ENCODE measurements at regions not wholly inside any gene's neighbourhood (a gene's known extent, or its start where the extent isn't known, plus 50 kb on each side); places are given as distances from the start of the nearest gene placed in this dataset.

- TF ChIP-seq POLR2A (IDR thresholded peaks at IDR 0.05; ENCODE audit: low read depth, low read length) (no peak), POLR2AphosphoS5 (IDR thresholded peaks at IDR 0.05; ENCODE audit: low read depth, low read length) (no peak), TAF1 (IDR thresholded peaks at IDR 0.05; ENCODE audit: low read depth, low read length) (no peak), SPI1 (IDR thresholded peaks at IDR 0.05; ENCODE audit: low read depth, low read length) (no peak), PAX5 (IDR thresholded peaks at IDR 0.05; ENCODE audit: insufficient read depth, low read length, severe bottlenecking) (no peak), POU2F2 (IDR thresholded peaks at IDR 0.05; ENCODE audit: low read depth, low read length) (no peak)
Observed at GRCh38 chr13:104614361-104615145, 1548.3 kb upstream of the SLC10A2 start.

Measured in GM12891 (cell line).